K562 (cell line): ENCODE measurements at regions not wholly inside any gene's neighbourhood (a gene's known extent, or its start where the extent isn't known, plus 50 kb on each side); places are given as distances from the start of the nearest gene placed in this dataset.

Source experiments
- FOXA1 ChIP-seq: fragments of 450-650 bp; IDR thresholded peaks from 2 replicates; pipeline ENCODE4 v1.6.1; 2016; ENCODE audit warnings: mild to moderate bottlenecking, borderline replicate concordance
- RBM34 ChIP-seq: fragments of 200-400 bp; formaldehyde crosslinking; IDR thresholded peaks from 2 replicates; pipeline ENCODE4 v1.6.1; 2018; ENCODE audit warnings: low read length, borderline replicate concordance; ENCODE audit not compliant: insufficient read depth
- UBTF ChIP-seq, 2 experiments: IDR thresholded peaks; 2 replicates each; pipeline ENCODE4 v1.6.1; 2012; ENCODE audit warnings: improper control_type of control experiment in 2 of 2, low read depth in 2 of 2, low read length in 2 of 2, borderline replicate concordance in 1 of 2
- TF ChIP-seq, protein P1 (sequence below): fragments of 200-800 bp; sonication (Bioruptor generic); IDR thresholded peaks from 2 replicates; pipeline ENCODE4 v1.6.1; 2016; ENCODE audit warnings: missing genetic modification characterization, missing compliant biosample characterization

- TF ChIP-seq, protein P1, sequence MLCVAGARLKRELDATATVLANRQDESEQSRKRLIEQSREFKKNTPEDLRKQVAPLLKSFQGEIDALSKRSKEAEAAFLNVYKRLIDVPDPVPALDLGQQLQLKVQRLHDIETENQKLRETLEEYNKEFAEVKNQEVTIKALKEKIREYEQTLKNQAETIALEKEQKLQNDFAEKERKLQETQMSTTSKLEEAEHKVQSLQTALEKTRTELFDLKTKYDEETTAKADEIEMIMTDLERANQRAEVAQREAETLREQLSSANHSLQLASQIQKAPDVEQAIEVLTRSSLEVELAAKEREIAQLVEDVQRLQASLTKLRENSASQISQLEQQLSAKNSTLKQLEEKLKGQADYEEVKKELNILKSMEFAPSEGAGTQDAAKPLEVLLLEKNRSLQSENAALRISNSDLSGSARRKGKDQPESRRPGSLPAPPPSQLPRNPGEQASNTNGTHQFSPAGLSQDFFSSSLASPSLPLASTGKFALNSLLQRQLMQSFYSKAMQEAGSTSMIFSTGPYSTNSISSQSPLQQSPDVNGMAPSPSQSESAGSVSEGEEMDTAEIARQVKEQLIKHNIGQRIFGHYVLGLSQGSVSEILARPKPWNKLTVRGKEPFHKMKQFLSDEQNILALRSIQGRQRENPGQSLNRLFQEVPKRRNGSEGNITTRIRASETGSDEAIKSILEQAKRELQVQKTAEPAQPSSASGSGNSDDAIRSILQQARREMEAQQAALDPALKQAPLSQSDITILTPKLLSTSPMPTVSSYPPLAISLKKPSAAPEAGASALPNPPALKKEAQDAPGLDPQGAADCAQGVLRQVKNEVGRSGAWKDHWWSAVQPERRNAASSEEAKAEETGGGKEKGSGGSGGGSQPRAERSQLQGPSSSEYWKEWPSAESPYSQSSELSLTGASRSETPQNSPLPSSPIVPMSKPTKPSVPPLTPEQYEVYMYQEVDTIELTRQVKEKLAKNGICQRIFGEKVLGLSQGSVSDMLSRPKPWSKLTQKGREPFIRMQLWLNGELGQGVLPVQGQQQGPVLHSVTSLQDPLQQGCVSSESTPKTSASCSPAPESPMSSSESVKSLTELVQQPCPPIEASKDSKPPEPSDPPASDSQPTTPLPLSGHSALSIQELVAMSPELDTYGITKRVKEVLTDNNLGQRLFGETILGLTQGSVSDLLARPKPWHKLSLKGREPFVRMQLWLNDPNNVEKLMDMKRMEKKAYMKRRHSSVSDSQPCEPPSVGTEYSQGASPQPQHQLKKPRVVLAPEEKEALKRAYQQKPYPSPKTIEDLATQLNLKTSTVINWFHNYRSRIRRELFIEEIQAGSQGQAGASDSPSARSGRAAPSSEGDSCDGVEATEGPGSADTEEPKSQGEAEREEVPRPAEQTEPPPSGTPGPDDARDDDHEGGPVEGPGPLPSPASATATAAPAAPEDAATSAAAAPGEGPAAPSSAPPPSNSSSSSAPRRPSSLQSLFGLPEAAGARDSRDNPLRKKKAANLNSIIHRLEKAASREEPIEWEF, result no peak
- TF ChIP-seq FOXA1 (no peak), UBTF (IDR thresholded peaks at IDR 0.05; ENCODE audit: borderline replicate concordance in 1 of 2, low read depth in 2 of 2, low read length in 2 of 2) (no peak), RBM34 (no peak)
Observed at GRCh38 chr12:86376052-86376451, 119.9 kb upstream of the MGAT4C start (continued).
